ENCODE measurements at regions not wholly inside any gene's neighbourhood (a gene's known extent, or its start where the extent isn't known, plus 50 kb on each side); places are given as distances from the start of the nearest gene placed in this dataset.

GRCh38 chr4:72744103-72744725 is 175.2 kb upstream of the ADAMTS3 start:
- Histone ChIP-seq H3K4me2 (ENCODE audit: insufficient read depth, low read length) (no peak overlapping the region), H4K20me1 (replicated peaks; ENCODE audit: control insufficient read depth, extremely low read depth, insufficient read depth, low read length) (no peaks in the 10 kb centered on the region), H2AFZ (ENCODE audit: low read depth, low read length) (no peak overlapping the region), H3K4me3 (replicated peaks in 1 of 3; ENCODE audit: insufficient read depth in 1 of 3, low read depth in 1 of 3, low read length in 3 of 3) (no peak overlapping the region), H3K36me3 (ENCODE audit: control insufficient read depth in 2 of 2, extremely low read depth in 1 of 2, insufficient read depth in 2 of 2, low read length in 2 of 2) (no peaks in the 10 kb centered on the region), H3K4me1 (ENCODE audit: control insufficient read depth, extremely low read depth, insufficient read depth, low read length) (no peaks in the 10 kb centered on the region), H3K27ac (ENCODE audit: insufficient read depth, low read depth, low read length) (no peak overlapping the region), H3K9ac (replicated peaks; ENCODE audit: extremely low read depth, insufficient read depth, low read length) (no peak overlapping the region), H3K27me3 (ENCODE audit: control insufficient read depth in 2 of 2, insufficient read depth in 2 of 2, low read length in 2 of 2) (no peaks in the 10 kb centered on the region), H3K79me2 (ENCODE audit: control insufficient read depth, insufficient read depth, low read length) (no peaks in the 10 kb centered on the region), H3K9me3 (replicated peaks; ENCODE audit: control insufficient read depth, insufficient read depth, low read length) (no peaks in the 10 kb centered on the region), H3K9me1 (replicated peaks; ENCODE audit: control insufficient read depth, extremely low read depth, insufficient read depth, low read length) (no peaks in the 10 kb centered on the region)
- intact Hi-C loops (cut with micrococcal nuclease): no loop called here
- no peak for TF ChIP-seq MAX (IDR thresholded peaks at IDR 0.05; ENCODE audit: insufficient read depth, insufficient read length)
- TF ChIP-seq FOS (IDR thresholded peaks at IDR 0.05; ENCODE audit: borderline replicate concordance, insufficient read depth, low read length): no peak
- TF ChIP-seq POLR2A (IDR thresholded peaks at IDR 0.05; ENCODE audit: low read depth, low read length): no peak
- no peak for TF ChIP-seq JUN (IDR thresholded peaks at IDR 0.05; ENCODE audit: borderline replicate concordance, insufficient read depth, insufficient read length, low read depth)
- TF ChIP-seq, protein P1, sequence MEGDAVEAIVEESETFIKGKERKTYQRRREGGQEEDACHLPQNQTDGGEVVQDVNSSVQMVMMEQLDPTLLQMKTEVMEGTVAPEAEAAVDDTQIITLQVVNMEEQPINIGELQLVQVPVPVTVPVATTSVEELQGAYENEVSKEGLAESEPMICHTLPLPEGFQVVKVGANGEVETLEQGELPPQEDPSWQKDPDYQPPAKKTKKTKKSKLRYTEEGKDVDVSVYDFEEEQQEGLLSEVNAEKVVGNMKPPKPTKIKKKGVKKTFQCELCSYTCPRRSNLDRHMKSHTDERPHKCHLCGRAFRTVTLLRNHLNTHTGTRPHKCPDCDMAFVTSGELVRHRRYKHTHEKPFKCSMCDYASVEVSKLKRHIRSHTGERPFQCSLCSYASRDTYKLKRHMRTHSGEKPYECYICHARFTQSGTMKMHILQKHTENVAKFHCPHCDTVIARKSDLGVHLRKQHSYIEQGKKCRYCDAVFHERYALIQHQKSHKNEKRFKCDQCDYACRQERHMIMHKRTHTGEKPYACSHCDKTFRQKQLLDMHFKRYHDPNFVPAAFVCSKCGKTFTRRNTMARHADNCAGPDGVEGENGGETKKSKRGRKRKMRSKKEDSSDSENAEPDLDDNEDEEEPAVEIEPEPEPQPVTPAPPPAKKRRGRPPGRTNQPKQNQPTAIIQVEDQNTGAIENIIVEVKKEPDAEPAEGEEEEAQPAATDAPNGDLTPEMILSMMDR (IDR thresholded peaks at IDR 0.05; ENCODE audit: extremely low read depth in 1 of 2, insufficient read depth in 1 of 2, low read depth in 1 of 2, low read length in 2 of 2): no peak
- TF ChIP-seq GATA2 (IDR thresholded peaks at IDR 0.05; ENCODE audit: insufficient read depth, insufficient read length, low read depth, low read length): no peak
- TF ChIP-seq EZH2 (IDR thresholded peaks at IDR 0.05; ENCODE audit: borderline replicate concordance, low read depth, low read length, severe bottlenecking): no peak
- TF ChIP-seq MYC (IDR thresholded peaks at IDR 0.05; ENCODE audit: low read depth, low read length): no peak
- no peak for TF ChIP-seq POLR2AphosphoS5 (IDR thresholded peaks at IDR 0.05; ENCODE audit: insufficient read depth, low read depth, low read length)
- ChIA-PET CTCF (no interaction called here), POLR2A (no interaction called here)
- no TSS peak for BruUV-seq (replicated peaks)
- FAIRE-seq (no peak), DNase-seq (ENCODE audit: low read depth, low spot score) (peak; percentile 44)
- dilution Hi-C loops (cut with MboI; ENCODE audit: extremely low pct_ligation_motif_present, low sequenced_read_pairs): no loop called here
